ENCODE measurements at regions not wholly inside any gene's neighbourhood (a gene's known extent, or its start where the extent isn't known, plus 50 kb on each side); places are given as distances from the start of the nearest gene placed in this dataset.

DNA sequence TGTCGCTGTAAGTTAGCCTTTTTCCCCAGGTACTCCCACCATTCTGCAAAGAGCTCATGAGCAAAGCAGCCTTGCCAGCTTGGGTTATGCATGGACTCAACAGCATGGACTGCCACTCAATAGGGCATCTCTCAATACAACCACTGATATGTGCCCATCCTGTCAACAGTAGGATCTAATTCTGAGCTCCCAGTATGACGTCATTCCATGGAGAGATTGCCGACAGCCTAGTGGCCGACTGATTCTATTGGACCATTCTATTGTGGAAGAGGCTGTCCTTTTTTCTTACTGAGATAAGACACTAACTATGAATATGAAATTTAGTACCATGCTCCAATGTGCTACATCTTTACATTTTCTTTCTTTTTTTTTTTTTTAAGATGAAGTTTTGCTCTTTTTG, 2389.0 kb upstream of the AGA start:
- TF ChIP-seq, protein P1, sequence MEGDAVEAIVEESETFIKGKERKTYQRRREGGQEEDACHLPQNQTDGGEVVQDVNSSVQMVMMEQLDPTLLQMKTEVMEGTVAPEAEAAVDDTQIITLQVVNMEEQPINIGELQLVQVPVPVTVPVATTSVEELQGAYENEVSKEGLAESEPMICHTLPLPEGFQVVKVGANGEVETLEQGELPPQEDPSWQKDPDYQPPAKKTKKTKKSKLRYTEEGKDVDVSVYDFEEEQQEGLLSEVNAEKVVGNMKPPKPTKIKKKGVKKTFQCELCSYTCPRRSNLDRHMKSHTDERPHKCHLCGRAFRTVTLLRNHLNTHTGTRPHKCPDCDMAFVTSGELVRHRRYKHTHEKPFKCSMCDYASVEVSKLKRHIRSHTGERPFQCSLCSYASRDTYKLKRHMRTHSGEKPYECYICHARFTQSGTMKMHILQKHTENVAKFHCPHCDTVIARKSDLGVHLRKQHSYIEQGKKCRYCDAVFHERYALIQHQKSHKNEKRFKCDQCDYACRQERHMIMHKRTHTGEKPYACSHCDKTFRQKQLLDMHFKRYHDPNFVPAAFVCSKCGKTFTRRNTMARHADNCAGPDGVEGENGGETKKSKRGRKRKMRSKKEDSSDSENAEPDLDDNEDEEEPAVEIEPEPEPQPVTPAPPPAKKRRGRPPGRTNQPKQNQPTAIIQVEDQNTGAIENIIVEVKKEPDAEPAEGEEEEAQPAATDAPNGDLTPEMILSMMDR (IDR thresholded peaks at IDR 0.05; ENCODE audit: insufficient read depth, low read depth, low read length): no peak
- H3K4me3 ChIP-seq (ENCODE audit: low read depth, low read length): no peak overlapping the region
- DNase-seq (ENCODE audit: low read depth): no peak

DNA sequence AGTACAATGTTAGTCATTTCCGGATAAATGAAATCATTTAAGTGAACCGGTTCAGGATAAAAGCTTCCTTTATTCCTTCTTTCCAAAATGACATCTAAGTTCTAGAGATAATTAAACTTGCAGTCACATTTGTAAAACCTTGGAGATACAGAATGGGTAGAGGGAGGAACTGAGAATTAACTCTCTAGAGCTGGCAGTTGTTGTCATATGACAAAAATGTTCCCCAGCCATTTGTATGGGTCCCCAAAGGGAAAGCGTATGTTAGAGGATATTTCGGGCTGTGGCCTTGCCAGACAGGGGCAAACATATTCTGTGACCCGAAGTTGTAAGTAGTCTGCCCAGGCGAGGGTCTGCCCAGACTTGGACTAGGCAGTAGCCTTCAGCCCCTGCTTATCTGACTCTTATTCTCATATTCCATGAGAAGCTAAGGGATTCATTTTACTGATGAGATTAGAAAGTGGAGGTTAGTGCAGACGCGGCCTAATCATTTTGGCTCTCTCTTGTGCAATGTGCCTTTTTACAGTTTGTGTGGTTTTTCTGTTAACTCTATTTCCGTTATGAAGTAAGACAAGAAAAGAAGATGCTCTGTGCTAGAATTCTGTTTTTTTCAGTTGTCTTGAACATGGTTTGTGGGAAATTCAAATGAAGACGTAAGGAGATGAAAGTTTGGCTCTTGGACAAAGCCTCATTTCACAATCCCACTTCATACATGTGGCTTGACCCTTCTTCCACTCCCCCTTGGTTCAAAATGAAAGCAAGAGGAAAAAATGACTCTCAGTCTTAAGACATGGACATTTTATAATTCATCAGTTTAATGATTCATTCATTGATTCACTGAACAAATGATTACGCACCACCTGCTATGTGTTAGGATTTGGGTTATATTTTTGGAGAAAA, 2394.2 kb upstream of the AGA start:
- TF ChIP-seq, protein P1 (IDR thresholded peaks at IDR 0.05; ENCODE audit: insufficient read depth, low read depth, low read length): no peak

DNA sequence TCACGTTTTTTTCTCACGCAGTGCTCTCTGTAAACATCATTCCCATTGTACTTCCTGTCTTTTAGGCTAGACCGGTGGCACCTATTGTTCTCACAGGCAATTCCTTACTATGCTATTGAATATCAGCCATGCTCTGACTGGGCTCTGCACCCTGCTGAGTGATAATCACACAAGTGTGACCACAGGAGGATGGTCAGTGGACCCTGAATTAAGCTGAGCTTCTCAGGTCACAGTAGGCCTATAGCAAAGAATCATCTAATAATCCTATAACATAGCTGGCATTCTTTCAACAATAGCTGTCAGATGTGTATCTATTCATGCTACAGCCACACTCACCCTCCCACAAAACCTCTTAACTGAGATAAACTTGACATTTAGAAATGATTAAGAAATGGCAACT, 2399.8 kb upstream of the TENM3 start:
- no peak for DNase-seq (ENCODE audit: low read depth)
- H3K4me3 ChIP-seq (ENCODE audit: low read depth, low read length): no peak overlapping the region
- TF ChIP-seq, protein P1 (IDR thresholded peaks at IDR 0.05; ENCODE audit: insufficient read depth, low read depth, low read length): no peak

More for the DNA sequence above, 2394.2 kb upstream of the AGA start:
- DNase-seq (ENCODE audit: low read depth): no peak
- H3K4me3 ChIP-seq (ENCODE audit: low read depth, low read length): no peak overlapping the region

DNA sequence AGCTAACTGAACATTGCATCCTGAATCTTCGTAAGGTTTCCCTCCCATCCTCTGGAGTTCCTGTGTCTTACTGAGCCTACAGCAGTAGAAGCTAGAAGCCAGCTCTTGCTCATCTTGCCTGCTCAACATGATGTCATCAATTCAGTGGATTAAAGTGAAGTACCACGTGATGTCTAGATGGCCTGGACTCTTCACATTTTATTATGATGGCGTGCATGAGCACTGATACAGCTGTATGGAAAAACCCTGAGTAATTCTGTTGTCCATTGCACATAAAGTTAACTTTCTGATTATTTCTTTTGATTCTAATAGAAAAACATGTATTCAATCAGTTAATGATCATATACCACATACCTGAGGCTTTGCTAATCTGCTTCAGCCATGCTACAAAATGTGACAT, 2387.7 kb upstream of the TENM3 start:
- TF ChIP-seq, protein P1 (IDR thresholded peaks at IDR 0.05; ENCODE audit: insufficient read depth, low read depth, low read length): no peak
- DNase-seq (ENCODE audit: low read depth): no peak
- no peak overlapping the region for H3K4me3 ChIP-seq (ENCODE audit: low read depth, low read length)

DNA sequence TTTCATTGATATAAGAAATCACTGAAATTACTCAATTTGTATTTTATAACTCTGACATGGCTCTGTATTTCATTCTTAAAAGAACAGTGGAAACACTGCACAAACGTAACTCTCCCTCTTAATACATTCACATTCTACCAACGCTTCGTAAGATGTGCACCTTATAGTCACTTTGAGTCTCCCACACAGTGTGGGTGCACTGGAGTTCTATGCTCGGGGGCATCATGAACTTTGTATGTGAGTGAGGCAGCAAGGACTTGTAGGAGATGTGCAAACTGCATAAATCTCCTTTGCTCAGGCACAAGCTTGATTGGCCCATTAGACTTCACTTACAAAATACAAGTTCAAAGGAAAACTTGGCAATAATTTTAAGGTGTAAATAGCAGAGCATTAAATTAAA, 2385.0 kb upstream of the TENM3 start:
- DNase-seq (ENCODE audit: low read depth): no peak
- H3K4me3 ChIP-seq (ENCODE audit: low read depth, low read length): no peak overlapping the region
- TF ChIP-seq, protein P1 (IDR thresholded peaks at IDR 0.05; ENCODE audit: insufficient read depth, low read depth, low read length): no peak

DNA sequence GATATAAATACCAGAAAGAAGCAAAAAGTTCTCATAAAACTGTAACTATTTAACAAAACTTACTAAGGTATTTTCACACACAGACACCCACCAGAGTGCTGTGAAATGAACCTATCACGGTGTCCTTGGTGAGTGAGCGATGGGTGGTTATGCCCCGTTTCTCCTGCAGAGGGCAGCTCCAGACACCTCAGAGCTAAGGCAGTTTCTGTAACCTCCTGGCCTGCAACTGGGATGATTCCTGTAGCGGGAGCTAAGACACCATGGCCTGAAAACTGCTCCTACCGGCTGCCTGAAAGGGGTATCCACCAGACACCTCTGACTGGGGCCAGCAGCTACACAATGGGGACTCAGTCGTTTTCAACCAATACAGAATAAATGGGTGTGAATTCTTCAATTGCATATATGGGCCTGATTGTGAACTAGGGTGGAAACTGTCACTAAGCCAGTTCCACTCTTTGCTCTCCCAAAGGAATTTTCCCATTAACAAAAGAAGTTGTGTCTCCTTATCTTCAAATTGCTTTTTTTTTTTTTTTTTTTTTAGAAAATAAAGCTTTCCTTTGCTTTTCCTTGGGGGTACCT, 2375.8 kb upstream of the TENM3 start:
- H3K4me3 ChIP-seq (ENCODE audit: low read depth, low read length): no peak overlapping the region
- no peak for DNase-seq (ENCODE audit: low read depth)
- TF ChIP-seq, protein P1 (IDR thresholded peaks at IDR 0.05; ENCODE audit: insufficient read depth, low read depth, low read length): peak; percentile 19
